ENCODE measurements at regions not wholly inside any gene's neighbourhood (a gene's known extent, or its start where the extent isn't known, plus 50 kb on each side); places are given as distances from the start of the nearest gene placed in this dataset.
A peak's percentile ranks its signal among the peaks of the same experiment; 100 is the strongest.

DNA sequence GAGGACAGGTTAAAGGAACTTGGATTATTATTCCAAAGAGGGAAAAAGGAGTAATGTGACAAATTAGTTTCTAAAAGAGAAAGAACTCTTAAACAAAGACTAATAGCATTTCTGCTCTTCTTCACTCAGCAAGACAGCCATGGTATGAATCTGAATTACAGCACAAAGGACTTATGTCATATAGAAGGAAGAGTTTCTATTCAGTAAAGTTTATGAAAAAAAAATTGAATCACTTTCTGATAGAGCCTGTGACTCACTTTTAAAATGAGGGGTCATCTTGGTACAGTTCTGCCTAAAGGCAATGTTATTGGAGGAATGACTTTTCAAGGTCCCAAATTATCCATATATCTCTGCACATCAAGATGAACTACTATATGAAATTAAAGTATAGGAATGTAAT lies 101.7 kb downstream of the DUSP6 start:
- intact Hi-C loops (cut with DNase I) = no loop called here
- Histone ChIP-seq H3K27me3 (ENCODE audit: control insufficient read depth in 1 of 2, insufficient read depth in 2 of 2, low read length in 1 of 2) (no peaks in the 10 kb centered on the region), H3K4me1 (ENCODE audit: control insufficient read depth in 1 of 2, insufficient read depth in 2 of 2, low read length in 2 of 2) (no peaks in the 10 kb centered on the region), H3K36me3 (ENCODE audit: control insufficient read depth in 1 of 2, insufficient read depth in 2 of 2, low read length in 1 of 2) (no peaks in the 10 kb centered on the region), H3K27ac (ENCODE audit: low read depth in 1 of 2, low read length in 2 of 2) (no peak overlapping the region), H3K9me3 (ENCODE audit: control insufficient read depth, low read length) (no peaks in the 10 kb centered on the region), H3K4me3 (ENCODE audit: low read length in 2 of 2) (no peak overlapping the region)
- DNase-seq = no peak
- no peak for ATAC-seq (ENCODE audit: low FRiP score)

DNA sequence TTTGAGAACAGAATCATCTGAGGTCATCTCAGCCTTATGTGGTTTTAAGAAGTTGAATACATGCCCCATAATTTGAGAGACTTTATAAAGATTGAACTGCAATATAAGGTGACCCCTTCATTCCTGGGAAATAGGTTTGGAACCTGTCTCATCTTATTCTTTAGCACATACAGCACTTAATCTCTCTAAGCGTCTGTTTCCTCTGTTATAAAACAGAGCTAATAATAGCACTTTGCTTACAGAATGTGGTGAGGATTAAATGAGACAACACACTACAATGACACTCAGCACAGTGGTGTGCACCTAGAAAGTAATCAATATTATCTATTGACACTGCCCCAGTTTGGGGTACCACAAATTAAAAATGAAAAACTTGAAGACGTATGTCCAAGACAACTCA lies 102.1 kb downstream of the DUSP6 start:
- Histone ChIP-seq H3K36me3 (ENCODE audit: control insufficient read depth in 1 of 2, insufficient read depth in 2 of 2, low read length in 1 of 2) (no peaks in the 10 kb centered on the region), H3K4me1 (ENCODE audit: control insufficient read depth in 1 of 2, insufficient read depth in 2 of 2, low read length in 2 of 2) (no peaks in the 10 kb centered on the region), H3K9me3 (ENCODE audit: control insufficient read depth, low read length) (no peaks in the 10 kb centered on the region), H3K4me3 (ENCODE audit: low read length in 2 of 2) (no peak overlapping the region), H3K27me3 (ENCODE audit: control insufficient read depth in 1 of 2, insufficient read depth in 2 of 2, low read length in 1 of 2) (no peaks in the 10 kb centered on the region), H3K27ac (ENCODE audit: low read depth in 1 of 2, low read length in 2 of 2) (no peak overlapping the region)
- no peak for DNase-seq
- WGBS, 2 donors = 66 to 77% methylated on average over 2 of the region's 2 CpGs
- intact Hi-C loops (cut with DNase I) = no loop called here
- no peak for ATAC-seq (ENCODE audit: low FRiP score)

DNA sequence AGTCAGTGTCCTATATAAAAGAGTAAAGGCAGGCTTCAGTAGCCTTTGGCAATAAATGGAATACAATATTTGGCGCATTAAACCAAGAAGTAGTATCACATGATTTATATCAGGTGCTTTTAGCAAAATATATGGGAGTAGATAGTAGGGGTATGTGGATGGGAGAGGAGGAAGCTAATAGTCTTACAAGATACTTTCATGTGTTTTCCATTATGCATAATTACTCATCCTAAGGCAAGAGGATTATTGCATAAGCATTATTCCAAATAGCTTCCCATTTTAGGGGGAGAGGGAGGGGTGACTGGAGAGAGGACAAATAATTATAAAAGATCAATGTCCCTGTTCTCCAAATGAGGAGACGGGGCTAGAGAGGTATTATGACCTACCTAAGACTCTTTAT lies 104.3 kb downstream of the DUSP6 start:
- DNase-seq (no peak), ATAC-seq (ENCODE audit: low FRiP score) (no peak)
- Histone ChIP-seq H3K4me3 (ENCODE audit: low read length in 2 of 2) (no peak overlapping the region), H3K9me3 (ENCODE audit: control insufficient read depth, low read length) (no peaks in the 10 kb centered on the region), H3K4me1 (ENCODE audit: control insufficient read depth in 1 of 2, insufficient read depth in 2 of 2, low read length in 2 of 2) (no peaks in the 10 kb centered on the region), H3K27ac (ENCODE audit: low read depth in 1 of 2, low read length in 2 of 2) (no peak overlapping the region), H3K27me3 (ENCODE audit: control insufficient read depth in 1 of 2, insufficient read depth in 2 of 2, low read length in 1 of 2) (no peaks in the 10 kb centered on the region), H3K36me3 (ENCODE audit: control insufficient read depth in 1 of 2, insufficient read depth in 2 of 2, low read length in 1 of 2) (no peaks in the 10 kb centered on the region)
- WGBS, 2 donors = 96 to 97% methylated on average over 2 of the region's 2 CpGs
- intact Hi-C loops (cut with DNase I) = no loop called here

DNA sequence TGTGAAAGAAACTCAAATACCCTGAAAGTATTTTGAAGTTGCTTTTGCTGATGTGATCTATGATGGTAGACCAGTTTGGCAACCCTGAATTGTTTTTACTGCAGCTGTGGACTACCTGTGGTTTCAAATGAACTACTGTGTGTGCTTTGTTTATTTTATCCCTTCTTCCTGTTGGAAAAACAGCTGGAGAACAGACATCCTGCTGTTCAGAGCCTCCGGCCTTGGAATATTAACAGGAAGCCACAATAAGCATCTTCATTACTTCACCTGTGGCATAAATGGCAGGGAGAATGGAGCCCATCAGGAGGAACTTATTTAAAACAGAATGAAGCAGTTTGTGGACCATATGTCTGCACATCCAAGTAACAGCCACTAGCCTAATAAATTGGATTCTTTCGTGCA lies 104.8 kb downstream of the DUSP6 start:
- Histone ChIP-seq H3K36me3 (ENCODE audit: control insufficient read depth in 1 of 2, insufficient read depth in 2 of 2, low read length in 1 of 2) (no peaks in the 10 kb centered on the region), H3K9me3 (ENCODE audit: control insufficient read depth, low read length) (no peaks in the 10 kb centered on the region), H3K27ac (ENCODE audit: low read depth in 1 of 2, low read length in 2 of 2) (no peak overlapping the region), H3K4me1 (ENCODE audit: control insufficient read depth in 1 of 2, insufficient read depth in 2 of 2, low read length in 2 of 2) (no peaks in the 10 kb centered on the region), H3K27me3 (ENCODE audit: control insufficient read depth in 1 of 2, insufficient read depth in 2 of 2, low read length in 1 of 2) (no peaks in the 10 kb centered on the region), H3K4me3 (ENCODE audit: low read length in 2 of 2) (no peak overlapping the region)
- intact Hi-C loops (cut with DNase I) = no loop called here
- no peak for DNase-seq
- ATAC-seq (ENCODE audit: low FRiP score) = no peak
- WGBS, 2 donors = 93% methylated on average over 2 of the region's 2 CpGs

DNA sequence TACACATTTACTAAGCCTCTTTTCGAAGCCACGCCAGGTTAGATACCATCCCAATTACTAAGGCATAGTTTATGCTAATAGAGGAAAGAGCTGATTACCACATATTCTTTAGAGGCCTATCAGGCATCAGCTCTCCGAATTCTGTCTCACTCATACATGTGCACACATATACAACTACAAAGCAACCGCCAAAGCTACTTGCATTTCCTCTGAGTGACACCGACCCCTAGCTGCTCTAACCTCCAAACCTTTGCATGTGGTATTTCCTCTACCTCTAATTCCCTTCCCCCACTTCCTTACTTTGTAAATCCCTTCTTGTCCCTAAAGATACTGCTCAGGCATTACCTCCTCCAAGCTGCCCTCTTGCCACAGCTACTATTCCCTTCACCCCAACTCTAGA lies 107.2 kb downstream of the DUSP6 start:
- ATAC-seq (ENCODE audit: low FRiP score) (peak; percentile 7), DNase-seq (no peak)
- Histone ChIP-seq H3K27ac (ENCODE audit: low read depth in 1 of 2, low read length in 2 of 2) (no peak overlapping the region), H3K27me3 (ENCODE audit: control insufficient read depth in 1 of 2, insufficient read depth in 2 of 2, low read length in 1 of 2) (no peaks in the 10 kb centered on the region), H3K4me3 (ENCODE audit: low read length in 2 of 2) (no peak overlapping the region), H3K4me1 (ENCODE audit: control insufficient read depth in 1 of 2, insufficient read depth in 2 of 2, low read length in 2 of 2) (no peaks in the 10 kb centered on the region), H3K9me3 (ENCODE audit: control insufficient read depth, low read length) (no peaks in the 10 kb centered on the region), H3K36me3 (ENCODE audit: control insufficient read depth in 1 of 2, insufficient read depth in 2 of 2, low read length in 1 of 2) (no peaks in the 10 kb centered on the region)
- intact Hi-C loops (cut with DNase I) = no loop called here
- 86% methylated on average over 5 of the region's 5 CpGs for WGBS, 2 donors

DNA sequence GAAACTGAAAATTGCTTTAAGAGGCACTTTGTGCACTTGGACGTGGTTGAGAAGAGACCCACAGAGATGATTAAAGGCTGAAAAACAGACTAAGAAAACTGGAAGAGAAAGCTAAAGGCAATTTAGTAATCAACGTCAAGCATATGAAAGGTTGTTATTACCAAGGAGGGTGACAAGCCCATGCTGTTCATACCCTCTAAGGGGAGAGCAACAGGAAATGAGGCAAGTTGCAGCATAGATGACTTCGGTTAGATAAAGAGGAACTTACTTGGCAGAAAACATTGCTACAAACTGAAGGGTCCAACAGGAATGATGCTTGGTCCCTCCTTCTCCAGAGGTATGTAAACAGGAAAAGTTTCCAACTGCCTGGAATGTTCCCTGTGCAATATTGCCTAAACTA lies 107.8 kb downstream of the DUSP6 start:
- intact Hi-C loops (cut with DNase I) = no loop called here
- Histone ChIP-seq H3K4me3 (ENCODE audit: low read length in 2 of 2) (no peak overlapping the region), H3K27me3 (ENCODE audit: control insufficient read depth in 1 of 2, insufficient read depth in 2 of 2, low read length in 1 of 2) (no peaks in the 10 kb centered on the region), H3K9me3 (ENCODE audit: control insufficient read depth, low read length) (no peaks in the 10 kb centered on the region), H3K36me3 (ENCODE audit: control insufficient read depth in 1 of 2, insufficient read depth in 2 of 2, low read length in 1 of 2) (no peaks in the 10 kb centered on the region), H3K27ac (ENCODE audit: low read depth in 1 of 2, low read length in 2 of 2) (no peak overlapping the region), H3K4me1 (ENCODE audit: control insufficient read depth in 1 of 2, insufficient read depth in 2 of 2, low read length in 2 of 2) (no peaks in the 10 kb centered on the region)
- 29 to 42% methylated on average over 3 of the region's 3 CpGs for WGBS, 2 donors
- no peak for DNase-seq
- peak; percentile 72 for ATAC-seq (ENCODE audit: low FRiP score)

DNA sequence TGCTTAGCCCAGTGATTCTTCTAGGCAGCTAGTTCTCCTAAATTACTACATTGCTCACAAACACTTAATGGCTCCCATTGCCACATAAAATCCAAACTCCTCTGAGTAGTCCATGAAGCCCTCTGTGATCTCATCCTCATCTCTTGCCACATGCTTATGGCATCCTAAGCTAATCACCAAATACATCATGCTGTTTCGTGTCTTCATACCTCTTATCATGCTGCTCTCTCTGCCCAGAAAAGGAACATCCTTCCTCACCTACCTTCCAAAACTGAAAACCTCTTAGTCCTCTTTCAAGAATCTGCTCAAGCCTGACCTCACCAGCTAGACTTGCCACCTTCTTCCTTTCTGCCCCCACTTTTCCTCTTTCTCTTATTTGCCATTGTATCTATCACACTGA lies 108.5 kb downstream of the DUSP6 start:
- ATAC-seq (ENCODE audit: low FRiP score) (no peak), DNase-seq (no peak)
- intact Hi-C loops (cut with DNase I) = no loop called here
- WGBS, 2 donors = 91 to 100% methylated on average over 1 of the region's 1 CpG
- no peaks in the 10 kb centered on the region for H3K4me1 ChIP-seq (ENCODE audit: control insufficient read depth in 1 of 2, insufficient read depth in 2 of 2, low read length in 2 of 2)
- no peak overlapping the region for H3K4me3 ChIP-seq (ENCODE audit: low read length in 2 of 2)
- H3K27ac ChIP-seq (ENCODE audit: low read depth in 1 of 2, low read length in 2 of 2) = no peak overlapping the region
- no peaks in the 10 kb centered on the region for H3K9me3 ChIP-seq (ENCODE audit: control insufficient read depth, low read length)
- no peaks in the 10 kb centered on the region for H3K36me3 ChIP-seq (ENCODE audit: control insufficient read depth in 1 of 2, insufficient read depth in 2 of 2, low read length in 1 of 2)
- no peaks in the 10 kb centered on the region for H3K27me3 ChIP-seq (ENCODE audit: control insufficient read depth in 1 of 2, insufficient read depth in 2 of 2, low read length in 1 of 2)

DNA sequence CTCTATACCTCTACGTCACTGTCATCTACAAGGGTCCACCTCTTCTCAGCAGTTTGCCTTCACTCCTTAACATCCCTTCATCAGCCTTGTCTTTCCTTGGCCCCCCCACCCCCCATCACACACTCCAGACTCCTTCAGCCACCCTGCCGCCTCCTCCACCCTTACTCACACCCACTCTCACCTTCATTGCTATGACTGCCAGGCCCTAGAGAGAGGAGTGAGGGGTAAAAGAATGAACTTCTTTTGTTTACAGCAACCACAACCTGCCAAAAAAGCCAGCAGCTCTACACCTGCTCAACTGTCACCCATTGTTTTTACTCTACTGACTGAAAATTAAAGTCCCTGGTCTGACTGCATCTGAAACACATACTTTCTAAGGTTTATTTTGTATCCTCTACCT lies 112.8 kb downstream of the DUSP6 start:
- peaks cover 0 to 4% of the 10 kb centered on the region in 2 donors for H3K4me1 ChIP-seq (ENCODE audit: control insufficient read depth in 1 of 2, insufficient read depth in 2 of 2, low read length in 2 of 2)
- 95 to 100% methylated on average over 2 of the region's 2 CpGs for WGBS, 2 donors
- DNase-seq = no peak
- H3K9me3 ChIP-seq (ENCODE audit: control insufficient read depth, low read length) = no peaks in the 10 kb centered on the region
- ATAC-seq (ENCODE audit: low FRiP score) = no peak
- H3K36me3 ChIP-seq (ENCODE audit: control insufficient read depth in 1 of 2, insufficient read depth in 2 of 2, low read length in 1 of 2) = no peaks in the 10 kb centered on the region
- intact Hi-C loops (cut with DNase I) = no loop called here
- H3K4me3 ChIP-seq (ENCODE audit: low read length in 2 of 2) = no peak overlapping the region
- no peaks in the 10 kb centered on the region for H3K27me3 ChIP-seq (ENCODE audit: control insufficient read depth in 1 of 2, insufficient read depth in 2 of 2, low read length in 1 of 2)
- no peak overlapping the region for H3K27ac ChIP-seq (ENCODE audit: low read depth in 1 of 2, low read length in 2 of 2)

DNA sequence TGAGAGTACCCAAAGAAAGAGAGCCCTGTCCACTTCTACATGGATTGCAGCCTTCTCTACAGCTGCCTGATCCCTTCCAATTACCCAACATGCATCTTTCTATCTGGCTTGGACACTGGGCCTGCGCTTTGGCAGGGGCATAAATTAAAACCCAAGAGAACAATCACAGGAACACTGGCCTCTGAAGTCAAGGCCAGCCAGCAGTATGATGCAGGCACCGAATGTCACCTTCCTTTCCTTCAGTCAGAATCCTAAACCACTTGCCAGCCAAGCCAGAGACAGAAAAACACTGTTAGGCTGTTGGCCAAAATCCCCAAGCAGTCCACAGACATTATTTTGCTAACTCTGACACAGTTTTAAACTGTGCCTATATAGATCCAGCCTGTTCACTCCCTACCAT lies 113.7 kb downstream of the DUSP6 start:
- WGBS, 2 donors = 2 to 6% methylated on average over 2 of the region's 2 CpGs
- intact Hi-C loops (cut with DNase I) = no loop called here
- Histone ChIP-seq H3K4me1 (ENCODE audit: control insufficient read depth in 1 of 2, insufficient read depth in 2 of 2, low read length in 2 of 2) (peaks cover 0 to 4% of the 10 kb centered on the region in 2 donors), H3K4me3 (ENCODE audit: low read length in 2 of 2) (no peak overlapping the region), H3K36me3 (ENCODE audit: control insufficient read depth in 1 of 2, insufficient read depth in 2 of 2, low read length in 1 of 2) (no peaks in the 10 kb centered on the region), H3K27ac (ENCODE audit: low read depth in 1 of 2, low read length in 2 of 2) (peak overlapping the region in 1 of 2 donors; percentile 68), H3K27me3 (ENCODE audit: control insufficient read depth in 1 of 2, insufficient read depth in 2 of 2, low read length in 1 of 2) (no peaks in the 10 kb centered on the region), H3K9me3 (ENCODE audit: control insufficient read depth, low read length) (no peaks in the 10 kb centered on the region)
- peak; percentile 85 for ATAC-seq (ENCODE audit: low FRiP score)
- peak in 1 of 2 donors; percentile 46 for DNase-seq

Measured in aorta (tissue), 5 donors.